SK-N-SH (cell line): ENCODE measurements at regions not wholly inside any gene's neighbourhood (a gene's known extent, or its start where the extent isn't known, plus 50 kb on each side); places are given as distances from the start of the nearest gene placed in this dataset.

Source experiments
- CTCF ChIA-PET: fragments of 300-600, 350-600 bp; formaldehyde crosslinking; extraction: SDS; loops from one replicate; lab custom pipeline; 2021; lab: Yijun Ruan, JAX
- POLR2A ChIA-PET: fragments of 350-600 bp; sonication (Branson Sonifier 250); formaldehyde crosslinking; extraction: SDS; loops from one replicate; lab custom pipeline; 2020; ENCODE audit warnings: antibody characterized with exemption, inconsistent platforms; lab: Yijun Ruan, JAX
- DNase-seq: peaks from one replicate; pipeline ENCODE4 v3.0.0; 2012
- H2AFZ ChIP-seq: fragments of 200-600 bp; sonication (generic); 2 replicates; pipeline ENCODE4 v1.8.1; 2016; ENCODE audit warnings: antibody characterized with exemption, mild to moderate bottlenecking, low read depth
- H3F3A ChIP-seq: fragments of 200-600 bp; sonication (generic); replicated peaks from 2 replicates; pipeline ENCODE3; 2016; ENCODE audit warnings: antibody characterized with exemption, mild to moderate bottlenecking; ENCODE audit not compliant: insufficient read depth
- H3K27ac ChIP-seq, 2 experiments: fragments of 200-500 bp in 1 of 2; fragments of 200-600 bp in 1 of 2; sonication (Bioruptor generic) in 1 of 2; sonication (generic), shearing (Covaris generic) in 1 of 2; 2 replicates each; pipeline versions ENCODE4 v1.5.1 to v1.6.1; 2014 to 2016; ENCODE audit warnings: low read depth in 2 of 2, inconsistent platforms in 1 of 2, low read length in 1 of 2, mild to moderate bottlenecking in 1 of 2, mixed read lengths in 1 of 2
- H3K27me3 ChIP-seq: fragments of 200-600 bp; sonication (generic), shearing (Covaris generic); 2 replicates; pipeline ENCODE4 v1.6.1; 2016; ENCODE audit warnings: mixed run types; ENCODE audit not compliant: insufficient read depth
- H3K36me3 ChIP-seq, 2 experiments: fragments of 200-500 bp in 1 of 2; fragments of 200-600 bp in 1 of 2; sonication (Bioruptor generic) in 1 of 2; sonication (generic) in 1 of 2; replicated peaks in 1 of 2; 2 replicates each; pipeline versions ENCODE3 to v1.5.1; 2014 to 2016; ENCODE audit warnings: low read length in 1 of 2, mild to moderate bottlenecking in 1 of 2; ENCODE audit not compliant: insufficient read depth in 2 of 2, control insufficient read depth in 1 of 2
- H3K4me1 ChIP-seq, 2 experiments: fragments of 200-500 bp in 1 of 2; fragments of 200-600 bp in 1 of 2; sonication (Bioruptor generic) in 1 of 2; sonication (generic), shearing (Covaris generic) in 1 of 2; 2 replicates each; pipeline versions ENCODE4 v1.5.1 to v1.6.1; 2014 to 2016; ENCODE audit warnings: low read depth in 1 of 2, low read length in 1 of 2, mixed run types in 1 of 2; ENCODE audit not compliant: insufficient read depth in 2 of 2, control insufficient read depth in 1 of 2
- H3K4me2 ChIP-seq: fragments of 200-600 bp; sonication (generic), shearing (Covaris generic); 2 replicates; pipeline ENCODE4 v1.6.1; 2017; ENCODE audit warnings: mixed run types
- H3K4me3 ChIP-seq, 2 experiments: fragments of 200-500 bp in 1 of 2; fragments of 200-600 bp in 1 of 2; sonication (Bioruptor generic) in 1 of 2; sonication (generic), shearing (Covaris generic) in 1 of 2; 2 replicates each; pipeline versions ENCODE4 v1.5.1 to v1.8.1; 2014 to 2016; ENCODE audit warnings: low read depth in 2 of 2, inconsistent platforms in 1 of 2, low read length in 1 of 2, mild to moderate bottlenecking in 1 of 2, mixed read lengths in 1 of 2, moderate library complexity in 1 of 2
- H3K79me2 ChIP-seq: fragments of 200-600 bp; sonication (generic); 2 replicates; pipeline ENCODE4 v1.8.1; 2017; ENCODE audit warnings: mild to moderate bottlenecking; ENCODE audit not compliant: insufficient read depth
- H3K9ac ChIP-seq: fragments of 200-600 bp; sonication (generic); 2 replicates; pipeline ENCODE4 v1.6.1; 2017; ENCODE audit warnings: mixed run types
- H3K9me2 ChIP-seq: fragments of 200-600 bp; sonication (generic); 2 replicates; pipeline ENCODE4 v1.6.1; 2017; ENCODE audit warnings: mixed run types
- H3K9me3 ChIP-seq: fragments of 200-600 bp; sonication (generic); 2 replicates; pipeline ENCODE4 v1.6.1; 2017; ENCODE audit warnings: mixed run types, mild to moderate bottlenecking, moderate library complexity
- H4K20me1 ChIP-seq: fragments of 200-600 bp; sonication (generic); 2 replicates; pipeline ENCODE4 v1.6.1; 2017; ENCODE audit warnings: mild to moderate bottlenecking, mixed run types; ENCODE audit not compliant: insufficient read depth
- EP300 ChIP-seq, 2 experiments: IDR thresholded peaks; 2 replicates each; pipeline versions ENCODE4 v1.4.0 to v1.6.1; 2012; ENCODE audit warnings: borderline replicate concordance in 1 of 2, low read depth in 1 of 2, low read length in 1 of 2
- FOXJ3 ChIP-seq: sonication (generic); formaldehyde crosslinking; IDR thresholded peaks from 2 replicates; pipeline ENCODE4 v1.5.1; 2020; ENCODE audit warnings: mild to moderate bottlenecking, missing genetic modification reagents
- FOXM1 ChIP-seq: IDR thresholded peaks from 2 replicates; pipeline ENCODE4 v1.4.0; 2012; ENCODE audit warnings: low read depth, mild to moderate bottlenecking
- MAX ChIP-seq: IDR thresholded peaks from 2 replicates; pipeline ENCODE4 v1.4.0; 2012; ENCODE audit warnings: low read depth
- NFIC ChIP-seq: IDR thresholded peaks from 2 replicates; pipeline ENCODE4 v1.4.0; 2012; ENCODE audit warnings: borderline replicate concordance
- POLR2AphosphoS5 ChIP-seq: IDR thresholded peaks from 2 replicates; pipeline ENCODE4 v1.6.1; 2012; ENCODE audit warnings: low read depth, low read length
- REST ChIP-seq: IDR thresholded peaks from 2 replicates; pipeline ENCODE4 v1.6.1; 2012; ENCODE audit warnings: mild to moderate bottlenecking, low read depth, low read length, moderate library complexity
- SIN3A ChIP-seq: IDR thresholded peaks from 2 replicates; pipeline ENCODE4 v1.6.1; 2012; ENCODE audit warnings: low read depth, mild to moderate bottlenecking, low read length, moderate library complexity, borderline replicate concordance
- SMC3 ChIP-seq: IDR thresholded peaks from 2 replicates; pipeline ENCODE4 v1.6.1; 2012; ENCODE audit warnings: low read depth, low read length, improper control_type of control experiment
- TEAD4 ChIP-seq: IDR thresholded peaks from 2 replicates; pipeline ENCODE4 v1.4.0; 2012; ENCODE audit warnings: mild to moderate bottlenecking, borderline replicate concordance; ENCODE audit not compliant: insufficient read depth
- ZBTB33 ChIP-seq: IDR thresholded peaks from 2 replicates; pipeline ENCODE4 v1.4.0; 2012; ENCODE audit warnings: low read depth, borderline replicate concordance
- WGBS: methylation state at CpG from one replicate; pipeline ENCODE4 v1.1.6; 2017; ENCODE audit warnings: low lambda C conversion rate; 5-methylcytosine and 5-hydroxymethylcytosine counted together
- TF ChIP-seq, protein P1 (sequence below): IDR thresholded peaks from 2 replicates; pipeline ENCODE4; 2012
- TF ChIP-seq, protein P2 (sequence below): fragments of 200-600 bp; sonication (generic); IDR thresholded peaks from 2 replicates; pipeline ENCODE4 v1.6.1; 2017; ENCODE audit warnings: antibody characterized with exemption, mild to moderate bottlenecking, moderate library complexity

DNA sequence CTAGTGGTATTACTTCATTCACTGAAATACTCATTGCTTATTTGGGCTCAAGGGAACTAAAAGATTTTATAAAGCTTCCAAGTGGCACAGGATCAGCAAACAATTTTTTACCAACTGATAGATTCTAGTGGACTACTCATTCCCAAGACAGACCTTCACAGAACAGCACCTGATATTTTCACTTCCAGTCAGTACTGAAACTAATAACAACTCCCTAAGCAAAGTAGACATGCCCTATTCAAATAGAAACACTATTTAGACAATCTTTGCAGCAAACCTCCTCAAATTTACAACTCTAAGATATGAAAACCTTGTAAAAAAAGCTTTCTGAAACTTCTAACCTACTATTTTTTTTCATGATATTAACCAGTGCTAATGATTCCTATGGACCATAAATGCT lies 2345.8 kb downstream of the LRRC4C start:
- Histone ChIP-seq H3K27me3 (no peaks in the 10 kb centered on the region), H4K20me1 (no peaks in the 10 kb centered on the region), H3K9me2 (no peaks in the 10 kb centered on the region), H3K27ac (no peak overlapping the region), H3K4me3 (no peak overlapping the region), H3K4me1 (no peaks in the 10 kb centered on the region), H3K9ac (no peak overlapping the region), H3K9me3 (no peaks in the 10 kb centered on the region), H3K79me2 (no peaks in the 10 kb centered on the region), H3K36me3 (no peaks in the 10 kb centered on the region), H3F3A (no peaks in the 10 kb centered on the region), H3K4me2 (no peak overlapping the region), H2AFZ (no peak overlapping the region)
- CTCF ChIA-PET: no interaction called here
- POLR2A ChIA-PET: no interaction called here
- DNase-seq: no peak
- TF ChIP-seq MAX (no peak), EP300 (IDR thresholded peaks at IDR 0.05; ENCODE audit: borderline replicate concordance in 1 of 2, low read depth in 1 of 2, low read length in 1 of 2) (no peak), POLR2AphosphoS5 (no peak), FOXJ3 (CRISPR knock-in tag) (no peak), SMC3 (no peak)

GRCh38 chr11:39102236-39102635 lies 2357.2 kb downstream of the LRRC4C start:
- H3K9me3 ChIP-seq: no peaks in the 10 kb centered on the region
- CTCF ChIA-PET: no interaction called here

More at GRCh38 chr11:39102236-39102635, 2357.2 kb downstream of the LRRC4C start:
- H3F3A ChIP-seq: no peaks in the 10 kb centered on the region
- WGBS: 21% methylated on average over 2 of the region's 2 CpGs
- DNase-seq: no peak
- H2AFZ ChIP-seq: no peak overlapping the region
- no peaks in the 10 kb centered on the region for H4K20me1 ChIP-seq
- no peak overlapping the region for H3K9ac ChIP-seq
- H3K36me3 ChIP-seq: no peaks in the 10 kb centered on the region
- no peak overlapping the region for H3K4me3 ChIP-seq
- H3K4me1 ChIP-seq: no peaks in the 10 kb centered on the region
- no peaks in the 10 kb centered on the region for H3K79me2 ChIP-seq
- H3K27me3 ChIP-seq: no peaks in the 10 kb centered on the region
- no peaks in the 10 kb centered on the region for H3K9me2 ChIP-seq
- POLR2A ChIA-PET: no interaction called here
- H3K4me2 ChIP-seq: no peak overlapping the region
- no peak overlapping the region for H3K27ac ChIP-seq
- TF ChIP-seq EP300 (IDR thresholded peaks at IDR 0.05; ENCODE audit: borderline replicate concordance in 1 of 2, low read depth in 1 of 2, low read length in 1 of 2): no peak
- TF ChIP-seq ZBTB33: no peak
- TF ChIP-seq TEAD4: no peak
- no peak for TF ChIP-seq REST
- TF ChIP-seq, protein P1, sequence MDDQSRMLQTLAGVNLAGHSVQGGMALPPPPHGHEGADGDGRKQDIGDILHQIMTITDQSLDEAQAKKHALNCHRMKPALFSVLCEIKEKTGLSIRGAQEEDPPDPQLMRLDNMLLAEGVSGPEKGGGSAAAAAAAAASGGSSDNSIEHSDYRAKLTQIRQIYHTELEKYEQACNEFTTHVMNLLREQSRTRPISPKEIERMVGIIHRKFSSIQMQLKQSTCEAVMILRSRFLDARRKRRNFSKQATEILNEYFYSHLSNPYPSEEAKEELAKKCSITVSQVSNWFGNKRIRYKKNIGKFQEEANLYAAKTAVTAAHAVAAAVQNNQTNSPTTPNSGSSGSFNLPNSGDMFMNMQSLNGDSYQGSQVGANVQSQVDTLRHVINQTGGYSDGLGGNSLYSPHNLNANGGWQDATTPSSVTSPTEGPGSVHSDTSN: no peak
- no peak for TF ChIP-seq FOXM1
- TF ChIP-seq SIN3A: no peak
- TF ChIP-seq NFIC: no peak
- no peak for TF ChIP-seq FOXJ3 (CRISPR knock-in tag)
- TF ChIP-seq, protein P2, sequence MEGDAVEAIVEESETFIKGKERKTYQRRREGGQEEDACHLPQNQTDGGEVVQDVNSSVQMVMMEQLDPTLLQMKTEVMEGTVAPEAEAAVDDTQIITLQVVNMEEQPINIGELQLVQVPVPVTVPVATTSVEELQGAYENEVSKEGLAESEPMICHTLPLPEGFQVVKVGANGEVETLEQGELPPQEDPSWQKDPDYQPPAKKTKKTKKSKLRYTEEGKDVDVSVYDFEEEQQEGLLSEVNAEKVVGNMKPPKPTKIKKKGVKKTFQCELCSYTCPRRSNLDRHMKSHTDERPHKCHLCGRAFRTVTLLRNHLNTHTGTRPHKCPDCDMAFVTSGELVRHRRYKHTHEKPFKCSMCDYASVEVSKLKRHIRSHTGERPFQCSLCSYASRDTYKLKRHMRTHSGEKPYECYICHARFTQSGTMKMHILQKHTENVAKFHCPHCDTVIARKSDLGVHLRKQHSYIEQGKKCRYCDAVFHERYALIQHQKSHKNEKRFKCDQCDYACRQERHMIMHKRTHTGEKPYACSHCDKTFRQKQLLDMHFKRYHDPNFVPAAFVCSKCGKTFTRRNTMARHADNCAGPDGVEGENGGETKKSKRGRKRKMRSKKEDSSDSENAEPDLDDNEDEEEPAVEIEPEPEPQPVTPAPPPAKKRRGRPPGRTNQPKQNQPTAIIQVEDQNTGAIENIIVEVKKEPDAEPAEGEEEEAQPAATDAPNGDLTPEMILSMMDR: no peak
- TF ChIP-seq, all 33 proteins: peak for 0
